HAP-1 (cell line): ENCODE measurements at regions not wholly inside any gene's neighbourhood (a gene's known extent, or its start where the extent isn't known, plus 50 kb on each side); places are given as distances from the start of the nearest gene placed in this dataset.

Experiments used
- DNase-seq, 2 experiments: peaks; one replicate each; pipeline ENCODE4 v3.0.0-alpha.2; 2016 to 2020; ENCODE audit warnings: low spot score in 2 of 2
- H3K27me3 ChIP-seq: fragments of 250-450 bp; sonication (Bioruptor Pico); 2 replicates; pipeline ENCODE4 v1.5.1; 2020; ENCODE audit warnings: low read depth, mild to moderate bottlenecking, moderate library complexity
- H3K36me3 ChIP-seq: fragments of 250-450 bp; sonication (Bioruptor Pico); replicated peaks from 2 replicates; pipeline ENCODE4 v1.5.1; 2020; ENCODE audit warnings: mild to moderate bottlenecking
- H3K4me1 ChIP-seq: fragments of 250-450 bp; sonication (Bioruptor Pico); 2 replicates; pipeline ENCODE4 v1.5.1; 2020; ENCODE audit warnings: mild to moderate bottlenecking
- H3K4me3 ChIP-seq: fragments of 250-450 bp; sonication (Bioruptor Pico); 2 replicates; pipeline ENCODE4 v1.5.1; 2020; ENCODE audit warnings: mild to moderate bottlenecking, moderate library complexity
- H3K9me3 ChIP-seq: fragments of 250-450 bp; sonication (Bioruptor Pico); 2 replicates; pipeline ENCODE4 v1.5.1; 2020; ENCODE audit warnings: mild to moderate bottlenecking, moderate library complexity
- in situ Hi-C: fragments of 300-500 bp; cut with MboI; formaldehyde crosslinking; loops from 3 replicates; pipeline ENCODE4 v1.14.3; 2020; ENCODE audit warnings: low sequenced_read_pairs, inconsistent platforms, mixed read lengths

DNA sequence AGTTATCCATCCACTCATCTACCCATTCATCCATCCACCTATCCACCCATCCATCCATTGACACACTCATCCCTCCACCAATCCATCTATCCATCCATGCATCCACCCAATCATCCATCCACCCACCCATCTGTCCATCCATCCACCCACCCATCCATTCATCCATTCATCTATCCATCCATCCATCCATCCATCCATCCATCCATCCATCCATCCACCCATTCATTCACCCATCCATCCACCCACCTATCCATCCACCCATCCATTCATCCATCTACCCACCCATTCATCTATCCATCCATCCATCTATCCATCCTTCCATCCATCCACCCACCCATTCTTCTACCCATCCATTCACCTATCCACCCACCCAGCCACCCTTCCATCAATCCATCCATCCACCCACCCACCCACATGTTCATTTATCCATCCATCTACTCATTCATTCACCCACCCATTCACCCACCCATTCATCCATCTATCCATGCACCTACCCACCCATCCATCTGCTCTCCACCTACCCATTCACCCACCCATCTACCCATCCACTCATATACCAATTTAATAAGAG, 193.8 kb upstream of the ARID2 start:
- Histone ChIP-seq H3K4me1 (no peaks in the 10 kb centered on the region), H3K9me3 (no peaks in the 10 kb centered on the region), H3K4me3 (no peak overlapping the region), H3K36me3 (no peaks in the 10 kb centered on the region), H3K27me3 (no peaks in the 10 kb centered on the region)
- DNase-seq: no peak
- in situ Hi-C loops: no loop called here

- H3K4me3 ChIP-seq: no peak overlapping the region
- no peaks in the 10 kb centered on the region for H3K9me3 ChIP-seq
- H3K4me1 ChIP-seq: no peaks in the 10 kb centered on the region
- in situ Hi-C loops: no loop called here
- H3K27me3 ChIP-seq: no peaks in the 10 kb centered on the region
- DNase-seq: no peak
- H3K36me3 ChIP-seq: no peaks in the 10 kb centered on the region
These were observed 193.2 kb upstream of the ARID2 start for GRCh38 chr12:45536284-45536683.

DNA sequence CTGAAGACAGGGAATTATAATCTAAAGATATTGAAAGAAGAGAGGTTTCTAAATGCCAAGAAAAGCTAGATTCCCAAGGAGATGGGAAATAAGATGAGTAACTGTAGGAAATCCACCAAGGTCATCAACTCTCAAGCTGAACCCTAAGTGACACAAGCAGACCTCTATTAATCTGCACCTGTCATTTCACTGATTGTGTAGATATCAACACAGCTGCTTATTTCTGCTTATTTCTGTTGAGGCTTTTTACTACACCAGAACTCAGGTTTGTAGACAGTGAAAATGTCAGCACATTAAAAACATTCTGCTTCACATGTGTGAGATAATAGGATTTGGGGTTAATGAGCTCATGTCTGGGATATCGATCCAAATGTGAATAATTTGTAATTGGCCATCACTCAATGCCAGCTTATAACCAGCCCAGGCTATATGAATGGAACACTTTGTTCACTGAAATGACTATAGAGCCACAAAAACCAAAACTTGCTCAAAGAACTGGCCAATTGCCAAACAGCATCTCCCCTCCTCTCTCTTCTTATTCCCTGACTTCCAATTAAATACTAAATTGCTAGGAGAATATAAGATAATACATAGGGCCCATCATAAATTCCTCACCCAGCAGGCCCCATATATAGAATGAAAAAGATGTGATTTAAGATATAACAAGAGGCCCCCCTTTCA, 188.7 kb upstream of the ARID2 start:
- no peak for DNase-seq
- H3K36me3 ChIP-seq: no peaks in the 10 kb centered on the region
- no peak overlapping the region for H3K4me3 ChIP-seq
- in situ Hi-C loops: loop anchor here (10.0 kb wide), 1 partner anchor 184 kb away; the partner anchor contains the start of gene ARID2
- H3K27me3 ChIP-seq: no peaks in the 10 kb centered on the region
- H3K4me1 ChIP-seq: no peaks in the 10 kb centered on the region
- no peaks in the 10 kb centered on the region for H3K9me3 ChIP-seq

- H3K4me3 ChIP-seq: no peak overlapping the region
These were observed 185.6 kb upstream of the ARID2 start for GRCh38 chr12:45543887-45544286.

DNA sequence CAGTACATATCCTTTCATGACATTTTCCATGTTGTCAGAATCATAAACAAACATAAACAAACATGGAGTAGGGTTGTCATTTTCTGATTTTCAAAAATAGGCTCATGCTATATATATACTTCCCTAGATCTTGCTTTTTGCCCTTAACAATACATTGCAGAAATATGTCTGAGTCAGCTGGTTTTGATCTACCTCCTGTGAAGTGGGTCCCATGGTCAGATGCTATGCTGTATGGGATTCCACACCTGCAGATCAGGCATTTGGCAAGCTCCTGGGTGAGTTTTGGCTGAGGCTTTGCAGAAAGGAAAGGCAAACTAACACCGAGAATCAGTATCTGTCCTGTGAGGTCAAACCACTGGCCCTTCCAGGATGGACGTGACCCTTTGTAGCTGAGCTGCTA, 183.0 kb upstream of the ARID2 start:
- no peak overlapping the region for H3K4me3 ChIP-seq
- no peaks in the 10 kb centered on the region for H3K9me3 ChIP-seq
- DNase-seq: no peak
- in situ Hi-C loops: loop anchor here (10.0 kb wide), 1 partner anchor 178 kb away; the partner anchor contains the start of gene ARID2
- H3K4me1 ChIP-seq: no peaks in the 10 kb centered on the region
- H3K27me3 ChIP-seq: no peaks in the 10 kb centered on the region
- H3K36me3 ChIP-seq: no peaks in the 10 kb centered on the region

More at GRCh38 chr12:45543887-45544286, 185.6 kb upstream of the ARID2 start:
- no peaks in the 10 kb centered on the region for H3K9me3 ChIP-seq
- in situ Hi-C loops: loop anchor here (10.0 kb wide), 1 partner anchor 181 kb away; the partner anchor contains the start of gene ARID2
- no peaks in the 10 kb centered on the region for H3K4me1 ChIP-seq
- H3K36me3 ChIP-seq: no peaks in the 10 kb centered on the region
- DNase-seq: peak; percentile 55 to 65
- H3K27me3 ChIP-seq: no peaks in the 10 kb centered on the region

DNA sequence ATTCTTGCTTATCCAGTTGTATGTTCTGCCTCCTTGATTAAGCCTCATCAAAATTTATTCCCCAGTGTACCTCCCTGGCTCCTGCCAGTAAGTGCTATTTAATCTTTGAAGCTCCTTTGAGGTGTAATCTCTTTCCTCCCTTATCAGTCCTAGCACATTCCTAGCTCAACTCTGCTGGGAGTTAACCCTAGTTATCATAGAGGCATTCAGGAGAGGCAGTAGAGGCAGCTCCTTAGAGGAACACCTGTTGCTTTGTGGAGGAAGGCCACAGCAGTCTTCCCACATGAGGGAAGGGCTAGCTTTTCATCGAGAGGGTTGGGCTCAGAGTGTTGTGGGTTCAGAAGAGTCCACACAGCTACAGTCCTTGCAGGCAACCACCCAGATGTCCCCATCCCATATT, 182.4 kb upstream of the ARID2 start:
- Histone ChIP-seq H3K4me3 (no peak overlapping the region), H3K4me1 (no peaks in the 10 kb centered on the region), H3K27me3 (no peaks in the 10 kb centered on the region), H3K9me3 (no peaks in the 10 kb centered on the region), H3K36me3 (no peaks in the 10 kb centered on the region)
- in situ Hi-C loops: loop anchor here (10.0 kb wide), 1 partner anchor 178 kb away; the partner anchor contains the start of gene ARID2
- DNase-seq: no peak

DNA sequence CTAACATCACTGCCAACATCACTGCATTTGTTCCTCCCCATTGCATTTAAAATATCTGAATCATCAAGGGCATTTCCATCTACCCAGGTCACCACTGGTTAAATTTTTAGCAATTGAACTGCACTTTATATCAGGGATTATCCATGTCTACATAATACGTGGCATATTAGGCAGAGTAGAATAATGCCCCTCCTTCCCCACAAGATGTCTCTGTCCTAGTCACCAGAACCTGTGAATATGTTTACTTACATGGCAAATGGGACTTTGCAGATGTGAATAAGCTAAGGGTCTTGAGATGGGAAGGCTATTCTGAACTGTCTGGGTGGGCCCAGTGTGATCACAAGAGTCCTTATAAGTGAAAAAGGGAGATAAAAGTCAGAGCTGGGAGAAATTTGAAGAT, 181.7 kb upstream of the ARID2 start:
- DNase-seq: no peak
- H3K27me3 ChIP-seq: no peaks in the 10 kb centered on the region
- in situ Hi-C loops: loop anchor here (10.0 kb wide), 1 partner anchor 177 kb away; the partner anchor contains the start of gene ARID2
- no peaks in the 10 kb centered on the region for H3K36me3 ChIP-seq
- H3K9me3 ChIP-seq: no peaks in the 10 kb centered on the region
- no peak overlapping the region for H3K4me3 ChIP-seq
- no peaks in the 10 kb centered on the region for H3K4me1 ChIP-seq

- Histone ChIP-seq H3K9me3 (no peaks in the 10 kb centered on the region), H3K36me3 (no peaks in the 10 kb centered on the region), H3K4me1 (no peaks in the 10 kb centered on the region), H3K27me3 (no peaks in the 10 kb centered on the region), H3K4me3 (no peak overlapping the region)
- no peak for DNase-seq
- in situ Hi-C loops: loop anchor here (10.0 kb wide), 1 partner anchor 176 kb away; the partner anchor contains the start of gene ARID2
These were observed 181.1 kb upstream of the ARID2 start for GRCh38 chr12:45548426-45548825.

GRCh38 chr12:45549337-45549902, 180.1 kb upstream of the ARID2 start:
- H3K9me3 ChIP-seq: no peaks in the 10 kb centered on the region
- in situ Hi-C loops: loop anchor here (10.0 kb wide), 1 partner anchor 175 kb away; the partner anchor contains the start of gene ARID2
- no peaks in the 10 kb centered on the region for H3K4me1 ChIP-seq
- no peaks in the 10 kb centered on the region for H3K36me3 ChIP-seq
- no peak overlapping the region for H3K4me3 ChIP-seq
- H3K27me3 ChIP-seq: no peaks in the 10 kb centered on the region
- DNase-seq: no peak

- H3K36me3 ChIP-seq: no peaks in the 10 kb centered on the region
- in situ Hi-C loops: no loop called here
- no peak overlapping the region for H3K4me3 ChIP-seq
- H3K9me3 ChIP-seq: no peaks in the 10 kb centered on the region
- no peaks in the 10 kb centered on the region for H3K27me3 ChIP-seq
- no peak for DNase-seq
- no peaks in the 10 kb centered on the region for H3K4me1 ChIP-seq
These were observed 176.3 kb upstream of the ARID2 start for GRCh38 chr12:45553204-45553603.

DNA sequence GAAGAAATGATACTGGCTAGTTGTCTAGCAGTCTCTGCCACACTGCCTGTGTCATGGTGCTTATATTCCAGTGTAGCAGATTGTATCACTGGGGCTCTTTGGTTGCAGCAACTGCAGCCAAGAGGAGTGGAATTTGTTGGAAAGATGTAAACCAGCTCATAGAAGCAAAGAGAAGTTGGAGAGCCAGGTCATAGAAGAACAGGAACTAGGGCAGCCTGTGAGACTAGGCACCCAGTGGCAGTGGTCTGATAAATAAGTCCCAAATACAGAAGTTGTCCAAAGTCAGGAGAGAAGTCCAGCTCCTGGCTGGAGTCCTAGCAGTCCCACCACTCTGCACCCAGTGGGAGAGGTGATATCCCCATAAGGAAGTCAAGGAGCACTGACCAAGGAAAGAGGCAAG, 172.5 kb upstream of the ARID2 start:
- H3K4me1 ChIP-seq: no peaks in the 10 kb centered on the region
- H3K27me3 ChIP-seq: no peaks in the 10 kb centered on the region
- no peaks in the 10 kb centered on the region for H3K36me3 ChIP-seq
- H3K4me3 ChIP-seq: no peak overlapping the region
- in situ Hi-C loops: no loop called here
- no peak for DNase-seq
- no peaks in the 10 kb centered on the region for H3K9me3 ChIP-seq

DNA sequence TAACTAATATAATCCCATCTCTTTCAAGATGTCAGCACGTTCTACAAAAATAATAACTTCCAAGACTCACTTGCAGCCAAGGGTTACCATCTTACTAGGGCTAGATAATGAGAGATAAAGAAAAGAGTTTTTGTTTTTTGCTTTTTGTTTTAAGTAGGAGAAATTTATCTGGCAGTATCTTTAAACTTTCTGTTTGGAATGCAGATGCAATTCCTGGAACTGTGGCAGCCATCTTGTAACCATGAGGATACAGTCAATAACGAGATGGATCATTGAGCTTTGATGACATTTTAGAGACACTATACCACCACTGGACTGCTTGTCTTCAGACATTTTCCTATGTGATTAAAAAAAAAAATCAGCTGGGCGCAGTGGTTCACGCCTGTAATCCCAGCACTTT, 171.2 kb upstream of the ARID2 start:
- Histone ChIP-seq H3K4me3 (no peak overlapping the region), H3K36me3 (no peaks in the 10 kb centered on the region), H3K9me3 (no peaks in the 10 kb centered on the region), H3K27me3 (no peaks in the 10 kb centered on the region), H3K4me1 (no peaks in the 10 kb centered on the region)
- no peak for DNase-seq
- in situ Hi-C loops: no loop called here

- Histone ChIP-seq H3K9me3 (no peaks in the 10 kb centered on the region), H3K27me3 (no peaks in the 10 kb centered on the region), H3K4me3 (no peak overlapping the region), H3K4me1 (no peaks in the 10 kb centered on the region), H3K36me3 (no peaks in the 10 kb centered on the region)
- in situ Hi-C loops: no loop called here
- DNase-seq: no peak
These were observed 170.0 kb upstream of the ARID2 start for GRCh38 chr12:45559537-45559936.

GRCh38 chr12:45560689-45561088, 168.8 kb upstream of the ARID2 start:
- Histone ChIP-seq H3K27me3 (no peaks in the 10 kb centered on the region), H3K4me1 (no peaks in the 10 kb centered on the region), H3K36me3 (no peaks in the 10 kb centered on the region), H3K9me3 (no peaks in the 10 kb centered on the region), H3K4me3 (no peak overlapping the region)
- in situ Hi-C loops: no loop called here
- DNase-seq: no peak
